GM12891 (cell line): ENCODE measurements at regions not wholly inside any gene's neighbourhood (a gene's known extent, or its start where the extent isn't known, plus 50 kb on each side); places are given as distances from the start of the nearest gene placed in this dataset.

Source experiments
- POLR2A ChIP-seq: IDR thresholded peaks from 2 replicates; pipeline ENCODE4 v1.6.1; 2011; ENCODE audit warnings: low read depth, low read length, control low read depth
- POLR2AphosphoS5 ChIP-seq: IDR thresholded peaks from 2 replicates; pipeline ENCODE4 v1.6.1; 2011; ENCODE audit warnings: low read depth, low read length, control low read depth
- SPI1 ChIP-seq: IDR thresholded peaks from 2 replicates; pipeline ENCODE4 v1.6.1; 2011; ENCODE audit warnings: low read depth, low read length, control low read depth
- TAF1 ChIP-seq: IDR thresholded peaks from 2 replicates; pipeline ENCODE4 v1.6.1; 2011; ENCODE audit warnings: low read depth, low read length, control low read depth

DNA sequence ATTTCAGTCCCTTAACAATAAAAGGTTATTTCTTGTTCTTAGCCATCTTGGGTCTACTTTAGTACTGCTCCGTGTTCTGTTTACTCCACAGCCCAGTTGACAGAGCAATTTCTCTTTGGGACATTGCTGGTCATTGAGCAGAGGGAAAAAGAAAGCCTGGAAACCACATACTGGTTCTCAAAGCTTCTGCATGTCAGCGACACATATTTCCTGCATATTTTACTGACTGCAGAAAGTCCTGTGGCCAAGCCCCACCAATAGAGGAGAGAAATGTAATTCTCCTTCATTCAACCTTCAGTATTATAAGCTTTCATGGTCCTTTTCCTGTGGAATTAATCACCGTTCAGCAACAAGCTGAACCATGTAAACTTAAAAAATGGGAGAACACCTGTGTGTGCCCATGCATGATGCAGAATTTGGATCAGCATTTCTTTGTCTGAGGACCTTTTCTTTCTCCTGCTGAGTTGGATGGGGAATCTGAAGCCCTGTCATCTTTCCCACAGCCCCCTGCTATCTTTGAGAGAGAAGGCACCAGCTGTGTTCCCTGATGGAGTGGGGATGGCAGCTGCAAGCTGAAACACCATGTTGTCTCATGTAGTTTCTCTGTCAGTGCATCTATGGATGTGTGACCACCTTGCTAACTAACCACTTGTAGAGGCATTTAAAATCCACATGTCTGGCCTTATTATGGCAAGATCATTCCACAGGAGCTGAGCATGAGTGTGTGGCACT lies 431.6 kb downstream of the MEIS1 start:
- TF ChIP-seq POLR2AphosphoS5 = no peak
- no peak for TF ChIP-seq POLR2A
- no peak for TF ChIP-seq SPI1
- no peak for TF ChIP-seq TAF1
